Upper lobe of right lung (tissue), 1 donor: ENCODE measurements at regions not wholly inside any gene's neighbourhood (a gene's known extent, or its start where the extent isn't known, plus 50 kb on each side); places are given as distances from the start of the nearest gene placed in this dataset.

Source experiments
- ATAC-seq: fragments of 200-7000 bp; cut with Tn5 transposase; one replicate; pipeline ENCODE4 v1.9.1; 2020; ENCODE audit warnings: mild to moderate bottlenecking, moderate library complexity
- DNase-seq: peaks from one replicate; pipeline ENCODE4 v3.0.0-alpha.2; 2020
- H3K27ac ChIP-seq: fragments of 200-600 bp; one replicate; pipeline ENCODE4 v1.8.0; 2022
- H3K27me3 ChIP-seq: fragments of 200-600 bp; one replicate; pipeline ENCODE4 v1.8.0; 2022; ENCODE audit warnings: mild to moderate bottlenecking
- H3K36me3 ChIP-seq: fragments of 200-600 bp; one replicate; pipeline ENCODE4 v1.8.0; 2022
- H3K4me1 ChIP-seq: fragments of 200-600 bp; one replicate; pipeline ENCODE4 v1.8.0; 2022
- H3K4me3 ChIP-seq: fragments of 200-600 bp; one replicate; pipeline ENCODE4 v1.8.0; 2022; ENCODE audit warnings: mild to moderate bottlenecking
- H3K9me3 ChIP-seq: fragments of 200-600 bp; one replicate; pipeline ENCODE4 v1.8.0; 2022
- intact Hi-C: fragments of 100-400 bp; cut with DNase I; formaldehyde crosslinking; loops from one replicate; pipeline ENCODE4 v1.11.0; 2022
- TF ChIP-seq, protein P1 (sequence below): fragments of 200-600 bp; IDR thresholded peaks from one replicate; pipeline ENCODE4 v1.8.0; 2022; ENCODE audit warnings: antibody characterized with exemption
- donor health status: DM: no; HTN: yes; CAD: no; lungs with severe emphysema.

DNA sequence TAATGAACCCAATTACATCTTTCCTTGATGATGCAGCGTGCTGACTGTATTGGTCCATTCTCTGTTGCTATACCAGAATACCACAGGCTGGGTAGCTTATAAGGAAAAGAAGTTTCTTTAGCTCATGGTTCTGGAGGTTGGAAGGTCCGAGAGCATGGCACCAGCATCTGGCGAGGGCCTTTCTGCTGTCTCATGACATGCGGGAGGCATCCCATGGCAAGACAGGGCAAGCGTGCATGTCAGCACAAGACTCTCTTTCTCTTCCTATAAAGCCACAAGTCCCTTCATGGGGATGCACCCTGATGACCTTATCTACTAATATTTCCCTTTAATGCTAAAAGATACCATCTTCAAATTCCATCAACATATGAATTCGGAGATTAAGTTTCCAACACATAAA is 122.8 kb upstream of the FHL2 start:
- Histone ChIP-seq H3K36me3 (no peaks in the 10 kb centered on the region), H3K9me3 (no peaks in the 10 kb centered on the region), H3K27me3 (no peaks in the 10 kb centered on the region), H3K4me3 (no peak overlapping the region), H3K27ac (no peak overlapping the region), H3K4me1 (no peaks in the 10 kb centered on the region)
- intact Hi-C loops: no loop called here
- ATAC-seq (no peak), DNase-seq (no peak)
- TF ChIP-seq, protein P1, sequence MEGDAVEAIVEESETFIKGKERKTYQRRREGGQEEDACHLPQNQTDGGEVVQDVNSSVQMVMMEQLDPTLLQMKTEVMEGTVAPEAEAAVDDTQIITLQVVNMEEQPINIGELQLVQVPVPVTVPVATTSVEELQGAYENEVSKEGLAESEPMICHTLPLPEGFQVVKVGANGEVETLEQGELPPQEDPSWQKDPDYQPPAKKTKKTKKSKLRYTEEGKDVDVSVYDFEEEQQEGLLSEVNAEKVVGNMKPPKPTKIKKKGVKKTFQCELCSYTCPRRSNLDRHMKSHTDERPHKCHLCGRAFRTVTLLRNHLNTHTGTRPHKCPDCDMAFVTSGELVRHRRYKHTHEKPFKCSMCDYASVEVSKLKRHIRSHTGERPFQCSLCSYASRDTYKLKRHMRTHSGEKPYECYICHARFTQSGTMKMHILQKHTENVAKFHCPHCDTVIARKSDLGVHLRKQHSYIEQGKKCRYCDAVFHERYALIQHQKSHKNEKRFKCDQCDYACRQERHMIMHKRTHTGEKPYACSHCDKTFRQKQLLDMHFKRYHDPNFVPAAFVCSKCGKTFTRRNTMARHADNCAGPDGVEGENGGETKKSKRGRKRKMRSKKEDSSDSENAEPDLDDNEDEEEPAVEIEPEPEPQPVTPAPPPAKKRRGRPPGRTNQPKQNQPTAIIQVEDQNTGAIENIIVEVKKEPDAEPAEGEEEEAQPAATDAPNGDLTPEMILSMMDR: no peak

DNA sequence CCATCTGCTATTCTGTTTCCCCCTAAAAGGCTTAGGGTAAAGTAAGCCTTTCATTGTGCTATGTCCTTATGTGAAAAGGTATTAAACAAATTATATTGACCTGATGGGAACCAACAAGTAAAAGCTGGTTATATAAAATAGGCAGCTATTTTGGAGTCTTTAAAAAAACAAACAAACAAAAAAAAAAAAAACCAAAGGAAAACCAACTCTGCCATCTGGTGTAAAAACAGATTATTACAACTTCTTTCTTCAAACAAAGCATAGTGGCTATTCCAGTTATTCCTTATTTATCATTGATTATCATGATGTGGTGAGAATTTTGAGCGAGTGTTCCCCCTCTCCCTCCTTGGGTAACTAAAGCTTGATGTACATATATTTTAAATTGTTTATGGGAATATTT is 122.3 kb upstream of the FHL2 start:
- ATAC-seq (no peak), DNase-seq (no peak)
- intact Hi-C loops: no loop called here
- Histone ChIP-seq H3K9me3 (no peaks in the 10 kb centered on the region), H3K36me3 (no peaks in the 10 kb centered on the region), H3K27ac (no peak overlapping the region), H3K27me3 (no peaks in the 10 kb centered on the region), H3K4me1 (no peaks in the 10 kb centered on the region), H3K4me3 (no peak overlapping the region)
- TF ChIP-seq, protein P1: peak; percentile 58

DNA sequence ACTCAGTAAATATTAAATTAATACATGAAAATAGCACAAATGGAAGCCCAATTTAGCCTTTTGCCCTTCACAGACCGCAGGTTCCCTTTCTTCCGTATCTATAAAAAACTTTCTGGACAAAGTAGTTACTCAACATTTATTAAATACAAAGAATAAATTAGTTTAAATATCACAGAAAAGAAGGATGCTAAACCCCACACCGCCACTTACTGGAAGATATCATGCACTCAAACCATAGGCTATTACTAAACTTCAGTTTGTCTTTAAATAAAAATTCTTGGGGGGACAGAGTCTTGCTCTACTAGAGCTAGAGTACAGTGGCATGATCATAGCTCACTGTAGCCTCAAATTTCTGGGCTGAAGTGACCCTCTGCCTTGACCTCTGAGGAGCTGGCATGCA is 120.7 kb upstream of the FHL2 start:
- Histone ChIP-seq H3K9me3 (no peaks in the 10 kb centered on the region), H3K36me3 (no peaks in the 10 kb centered on the region), H3K4me3 (no peak overlapping the region), H3K27me3 (peaks cover 4% of the 10 kb centered on the region), H3K27ac (no peak overlapping the region), H3K4me1 (no peaks in the 10 kb centered on the region)
- TF ChIP-seq, protein P1: no peak
- DNase-seq (no peak), ATAC-seq (no peak)
- intact Hi-C loops: loop anchor here (5.0 kb wide), 1 partner anchor 147 kb away; no protein-coding TSS in a partner anchor

DNA sequence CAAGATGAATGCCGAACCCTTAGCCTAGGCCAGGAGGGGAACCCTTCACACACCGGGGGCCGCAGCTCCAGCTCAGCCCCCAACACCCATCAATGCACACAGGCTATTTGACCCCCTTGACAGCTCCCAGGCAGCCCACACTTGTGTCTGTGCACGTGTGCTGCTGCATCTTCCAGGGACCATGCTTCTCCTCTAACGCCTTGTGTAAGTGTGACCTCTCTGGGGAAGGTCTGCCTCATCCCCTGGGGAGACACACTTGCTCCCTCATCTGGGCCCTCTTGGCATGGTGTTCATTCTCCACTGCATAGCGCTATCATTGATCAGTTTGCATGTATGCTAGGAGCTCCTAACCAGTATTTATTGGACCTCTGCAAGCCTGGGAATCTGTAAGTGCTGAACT is 120.0 kb upstream of the FHL2 start:
- Histone ChIP-seq H3K36me3 (no peaks in the 10 kb centered on the region), H3K9me3 (no peaks in the 10 kb centered on the region), H3K4me3 (no peak overlapping the region), H3K4me1 (no peaks in the 10 kb centered on the region), H3K27me3 (peaks cover 4% of the 10 kb centered on the region), H3K27ac (no peak overlapping the region)
- intact Hi-C loops: loop anchor here (5.0 kb wide), 1 partner anchor 147 kb away; no protein-coding TSS in a partner anchor
- ATAC-seq (no peak), DNase-seq (no peak)
- TF ChIP-seq, protein P1: no peak

DNA sequence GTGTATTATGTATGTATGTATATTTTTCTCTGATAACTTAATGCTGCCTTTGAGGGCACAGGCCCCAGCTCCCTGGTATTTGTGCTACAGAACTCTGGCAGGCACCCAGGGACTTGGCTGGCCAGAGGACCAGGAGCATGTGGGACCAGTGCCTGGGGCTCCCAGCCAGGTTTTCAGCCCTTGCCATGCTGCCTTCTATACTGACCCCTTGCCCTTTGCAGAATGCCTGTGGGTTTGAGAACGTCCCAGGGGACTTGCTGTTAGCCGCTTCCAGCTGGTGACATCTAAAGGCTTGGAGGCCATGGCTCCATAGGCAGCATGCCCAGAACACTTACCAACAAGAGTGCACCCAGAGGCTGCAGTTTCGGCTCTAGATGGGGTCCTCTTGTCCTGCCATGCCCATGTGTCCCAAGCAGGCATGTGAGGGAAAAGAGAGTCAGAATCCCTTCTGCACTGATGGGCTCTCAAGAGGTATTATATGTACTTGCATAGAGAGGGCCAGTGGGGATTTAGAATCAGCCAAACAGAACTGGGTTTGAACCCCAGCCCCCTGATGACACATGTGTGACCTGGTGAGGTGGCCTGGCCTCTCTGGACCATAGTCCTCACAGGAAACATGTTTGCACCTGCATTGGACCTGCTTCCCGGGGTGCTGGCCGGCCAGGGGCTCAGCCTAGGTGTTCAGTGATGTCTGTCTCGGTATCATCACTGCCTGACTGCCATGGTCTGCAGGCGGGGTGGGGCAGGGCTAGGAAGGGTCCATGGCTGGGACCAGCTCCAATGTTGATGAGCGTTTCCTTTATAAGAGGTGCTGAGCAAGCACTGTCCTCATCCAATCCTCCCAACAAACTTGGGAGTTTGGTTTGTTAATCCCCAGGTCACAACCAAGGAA is 119.2 kb upstream of the FHL2 start:
- H3K27ac ChIP-seq: no peak overlapping the region
- H3K4me1 ChIP-seq: no peaks in the 10 kb centered on the region
- H3K36me3 ChIP-seq: no peaks in the 10 kb centered on the region
- ATAC-seq: peak; percentile 56
- TF ChIP-seq, protein P1: no peak
- intact Hi-C loops: loop anchor here (5.0 kb wide), 1 partner anchor 146 kb away; no protein-coding TSS in a partner anchor
- no peak overlapping the region for H3K4me3 ChIP-seq
- peak; percentile 68 for DNase-seq
- peaks cover 4% of the 10 kb centered on the region for H3K27me3 ChIP-seq
- H3K9me3 ChIP-seq: no peaks in the 10 kb centered on the region
